ENCODE measurements at regions not wholly inside any gene's neighbourhood (a gene's known extent, or its start where the extent isn't known, plus 50 kb on each side); places are given as distances from the start of the nearest gene placed in this dataset.

DNA sequence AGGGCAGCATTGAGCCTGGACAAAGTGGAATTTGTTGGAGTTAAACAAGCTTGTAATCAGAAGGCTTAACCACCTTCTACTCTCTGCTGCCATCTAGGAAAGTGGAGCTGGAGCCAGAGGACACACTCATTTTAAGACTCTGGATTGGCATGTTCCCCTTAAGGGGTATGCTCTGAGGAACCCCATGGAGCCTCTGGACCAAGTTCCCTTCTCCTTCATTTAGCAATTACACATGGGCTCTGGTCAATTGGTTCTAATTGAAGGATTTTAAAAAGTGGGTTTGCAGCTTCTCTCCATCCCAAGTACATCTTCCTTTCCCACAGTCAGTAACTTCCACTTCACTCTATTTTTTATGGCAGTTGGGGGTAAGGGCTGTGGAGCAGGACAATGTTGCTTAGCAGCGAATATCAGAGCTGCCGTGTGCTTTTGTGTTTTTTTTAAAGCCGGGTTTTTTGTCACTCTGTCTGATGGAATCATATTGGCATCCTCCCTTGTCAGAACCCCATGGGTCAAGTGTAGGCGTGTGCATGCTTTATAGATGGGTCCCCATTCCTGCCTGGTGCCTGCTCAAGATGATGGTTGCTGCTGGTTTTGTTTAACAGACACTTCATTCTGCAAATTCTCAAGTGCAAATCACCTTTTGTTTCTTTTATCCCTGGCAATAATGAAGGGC lies 330.7 kb upstream of the ADAMTSL1 start:
- no peaks in the 10 kb centered on the region for H3K27me3 Mint-ChIP-seq
- intact Hi-C loops (cut with DNase I, micrococcal nuclease), result no loop called here
- H3K4me3 Mint-ChIP-seq, result no peak overlapping the region
- no peaks in the 10 kb centered on the region for H3K36me3 Mint-ChIP-seq (ENCODE audit: low read depth)
- H3K4me1 Mint-ChIP-seq, result no peaks in the 10 kb centered on the region
- ATAC-seq (no peak), DNase-seq (no peak)
- H3K27ac Mint-ChIP-seq, result no peak overlapping the region
- ChIA-PET POLR2A (no interaction called here), CTCF (interaction anchor here (0.9 to 1.1 kb wide), 2 partner anchors 15 to 16 kb away, joined by 3 read pairs; no protein-coding TSS in a partner anchor)
- H3K9me3 Mint-ChIP-seq (ENCODE audit: low read depth), result no peaks in the 10 kb centered on the region

DNA sequence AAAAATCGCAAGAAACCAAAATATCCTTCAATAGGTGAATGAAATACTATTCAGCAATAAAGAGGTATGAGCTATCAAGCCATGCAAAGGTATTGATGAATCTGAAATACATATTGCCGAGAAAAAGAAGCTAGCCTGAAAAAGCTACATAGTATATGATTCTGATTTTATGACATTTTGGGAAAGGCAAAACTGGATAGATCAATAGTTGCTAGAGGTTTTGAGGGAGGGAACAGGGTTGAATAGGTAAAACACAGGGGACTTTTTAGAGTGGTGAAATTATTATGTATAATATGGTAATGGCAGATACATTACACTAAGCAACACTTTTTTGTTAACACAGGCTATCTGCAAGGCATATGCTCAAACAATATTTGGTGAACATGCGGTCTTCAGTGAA lies 327.6 kb upstream of the ADAMTSL1 start:
- ChIA-PET CTCF (no interaction called here), POLR2A (no interaction called here)
- intact Hi-C loops (cut with DNase I, micrococcal nuclease), result no loop called here
- DNase-seq (no peak), ATAC-seq (no peak)
- no peak overlapping the region for H3K4me3 Mint-ChIP-seq
- no peaks in the 10 kb centered on the region for H3K36me3 Mint-ChIP-seq (ENCODE audit: low read depth)
- no peaks in the 10 kb centered on the region for H3K9me3 Mint-ChIP-seq (ENCODE audit: low read depth)
- no peaks in the 10 kb centered on the region for H3K4me1 Mint-ChIP-seq
- H3K27me3 Mint-ChIP-seq, result no peaks in the 10 kb centered on the region
- H3K27ac Mint-ChIP-seq, result no peak overlapping the region

- Mint-ChIP-seq H3K9me3 (ENCODE audit: low read depth) (no peaks in the 10 kb centered on the region), H3K4me1 (no peaks in the 10 kb centered on the region), H3K27ac (no peak overlapping the region), H3K27me3 (no peaks in the 10 kb centered on the region), H3K36me3 (ENCODE audit: low read depth) (no peaks in the 10 kb centered on the region), H3K4me3 (no peak overlapping the region)
- ChIA-PET POLR2A (no interaction called here), CTCF (no interaction called here)
- ATAC-seq (no peak), DNase-seq (no peak)
- intact Hi-C loops (cut with DNase I, micrococcal nuclease), result no loop called here
Observed at GRCh38 chr9:18149471-18150011, 324.4 kb upstream of the ADAMTSL1 start.

DNA sequence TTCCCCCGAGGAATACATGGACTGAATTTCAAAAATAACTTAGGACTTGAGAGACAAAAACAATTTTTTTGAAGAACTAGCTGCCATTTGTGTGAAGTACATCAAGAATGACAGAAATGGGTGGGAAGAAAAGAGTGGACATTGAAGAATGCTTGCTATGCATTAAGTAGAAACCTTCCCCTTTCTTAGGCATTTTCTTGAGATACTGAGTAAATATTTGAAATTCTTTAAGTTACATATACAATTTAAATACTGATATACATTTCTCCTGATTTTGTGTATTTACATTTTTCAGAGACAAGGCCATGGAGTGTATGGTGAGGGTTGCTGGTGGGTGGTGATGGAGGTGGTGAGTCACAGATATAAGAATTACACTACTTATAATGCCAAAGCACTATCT lies 319.3 kb upstream of the ADAMTSL1 start:
- Mint-ChIP-seq H3K36me3 (ENCODE audit: low read depth) (no peaks in the 10 kb centered on the region), H3K4me1 (no peaks in the 10 kb centered on the region), H3K4me3 (no peak overlapping the region), H3K9me3 (ENCODE audit: low read depth) (no peaks in the 10 kb centered on the region), H3K27me3 (no peaks in the 10 kb centered on the region), H3K27ac (no peak overlapping the region)
- ChIA-PET CTCF (interaction anchor here (0.8 kb wide), 1 partner anchor 10 kb away, joined by 3 read pairs; no protein-coding TSS in a partner anchor), POLR2A (no interaction called here)
- intact Hi-C loops (cut with DNase I, micrococcal nuclease), result no loop called here
- ATAC-seq, result no peak
- no peak for DNase-seq

DNA sequence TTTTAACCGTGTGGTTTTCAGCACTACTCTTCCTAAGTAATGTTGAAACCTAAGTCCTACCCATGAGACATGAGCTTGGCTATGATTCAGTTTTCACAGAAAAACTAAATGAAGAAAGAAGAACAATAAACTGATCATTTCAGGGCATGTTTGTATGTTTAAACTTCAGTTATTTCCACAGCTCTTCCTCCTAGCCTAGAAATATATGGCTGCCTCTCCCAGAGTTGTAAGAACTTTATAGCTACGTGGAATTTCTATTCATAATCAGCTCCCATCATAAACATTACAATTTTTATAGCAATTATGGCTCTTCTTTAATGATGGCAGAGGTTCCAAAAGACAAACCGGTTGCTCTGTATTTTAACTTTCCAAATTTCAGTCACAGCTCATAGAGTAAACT lies 314.7 kb upstream of the ADAMTSL1 start:
- POLR2A ChIA-PET, result no interaction called here
- CTCF ChIA-PET, result interaction anchor here (1.2 kb wide), 1 partner anchor 16 kb away, joined by 3 read pairs; no protein-coding TSS in a partner anchor
- intact Hi-C loops (cut with DNase I, micrococcal nuclease), result no loop called here
- no peak for ATAC-seq
- H3K27me3 Mint-ChIP-seq, result no peaks in the 10 kb centered on the region
- H3K36me3 Mint-ChIP-seq (ENCODE audit: low read depth), result no peaks in the 10 kb centered on the region
- no peaks in the 10 kb centered on the region for H3K9me3 Mint-ChIP-seq (ENCODE audit: low read depth)
- H3K4me1 Mint-ChIP-seq, result no peaks in the 10 kb centered on the region
- no peak overlapping the region for H3K27ac Mint-ChIP-seq
- H3K4me3 Mint-ChIP-seq, result no peak overlapping the region
- DNase-seq, result no peak

- DNase-seq, result no peak
- no peak for ATAC-seq
- ChIA-PET CTCF (interaction anchor here (0.6 kb wide), 1 partner anchor 350 kb away, joined by 3 read pairs; no protein-coding TSS in a partner anchor), POLR2A (no interaction called here)
- Mint-ChIP-seq H3K27ac (no peak overlapping the region), H3K9me3 (ENCODE audit: low read depth) (no peaks in the 10 kb centered on the region), H3K27me3 (no peaks in the 10 kb centered on the region), H3K4me3 (no peak overlapping the region), H3K36me3 (ENCODE audit: low read depth) (no peaks in the 10 kb centered on the region), H3K4me1 (no peaks in the 10 kb centered on the region)
- intact Hi-C loops (cut with DNase I, micrococcal nuclease), result no loop called here
Observed at GRCh38 chr9:18163146-18163545, 310.8 kb upstream of the ADAMTSL1 start.

DNA sequence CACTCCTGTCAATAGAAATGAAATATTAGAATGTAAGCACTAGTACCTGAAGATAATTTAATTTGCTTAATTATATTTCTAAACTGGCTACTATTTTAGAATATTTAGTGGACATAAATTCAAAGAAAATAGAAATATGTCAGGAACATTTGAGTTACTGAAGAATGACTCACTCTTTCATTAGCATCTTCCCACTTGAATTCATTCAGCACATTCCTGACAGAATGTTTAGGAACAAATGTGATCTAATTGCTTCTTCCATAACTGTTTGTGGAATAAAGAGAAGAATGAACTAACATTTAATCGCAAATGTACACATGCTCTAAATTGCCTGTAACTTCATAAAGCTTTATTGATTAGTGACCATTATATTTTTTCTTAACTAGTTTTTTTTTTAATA lies 306.2 kb upstream of the ADAMTSL1 start:
- no peaks in the 10 kb centered on the region for H3K36me3 Mint-ChIP-seq (ENCODE audit: low read depth)
- ChIA-PET CTCF (no interaction called here), POLR2A (no interaction called here)
- no peaks in the 10 kb centered on the region for H3K9me3 Mint-ChIP-seq (ENCODE audit: low read depth)
- no peaks in the 10 kb centered on the region for H3K4me1 Mint-ChIP-seq
- DNase-seq (no peak), ATAC-seq (no peak)
- H3K4me3 Mint-ChIP-seq, result no peak overlapping the region
- H3K27me3 Mint-ChIP-seq, result no peaks in the 10 kb centered on the region
- H3K27ac Mint-ChIP-seq, result no peak overlapping the region
- intact Hi-C loops (cut with DNase I, micrococcal nuclease), result no loop called here

GRCh38 chr9:18173923-18174322 lies 300.0 kb upstream of the ADAMTSL1 start:
- peaks cover 7% of the 10 kb centered on the region for H3K9me3 Mint-ChIP-seq (ENCODE audit: low read depth)
- no peaks in the 10 kb centered on the region for H3K27me3 Mint-ChIP-seq
- ChIA-PET POLR2A (no interaction called here), CTCF (no interaction called here)
- DNase-seq, result no peak
- H3K4me1 Mint-ChIP-seq, result no peaks in the 10 kb centered on the region
- no peak overlapping the region for H3K4me3 Mint-ChIP-seq
- no peak for ATAC-seq
- intact Hi-C loops (cut with DNase I, micrococcal nuclease), result no loop called here
- no peak overlapping the region for H3K27ac Mint-ChIP-seq
- H3K36me3 Mint-ChIP-seq (ENCODE audit: low read depth), result no peaks in the 10 kb centered on the region

- Mint-ChIP-seq H3K36me3 (ENCODE audit: low read depth) (no peaks in the 10 kb centered on the region), H3K4me3 (no peak overlapping the region), H3K9me3 (ENCODE audit: low read depth) (peaks cover 7% of the 10 kb centered on the region), H3K27me3 (no peaks in the 10 kb centered on the region), H3K4me1 (no peaks in the 10 kb centered on the region), H3K27ac (no peak overlapping the region)
- ChIA-PET CTCF (no interaction called here), POLR2A (no interaction called here)
- ATAC-seq (no peak), DNase-seq (no peak)
- intact Hi-C loops (cut with DNase I, micrococcal nuclease), result no loop called here
Observed at GRCh38 chr9:18182636-18183035, 291.3 kb upstream of the ADAMTSL1 start.

GRCh38 chr9:18183974-18184373 lies 290.0 kb upstream of the ADAMTSL1 start:
- Mint-ChIP-seq H3K27me3 (no peaks in the 10 kb centered on the region), H3K27ac (no peak overlapping the region), H3K4me3 (no peak overlapping the region), H3K9me3 (ENCODE audit: low read depth) (peaks cover 3% of the 10 kb centered on the region), H3K36me3 (ENCODE audit: low read depth) (no peaks in the 10 kb centered on the region), H3K4me1 (no peaks in the 10 kb centered on the region)
- no peak for ATAC-seq
- intact Hi-C loops (cut with DNase I, micrococcal nuclease), result no loop called here
- CTCF ChIA-PET, result no interaction called here
- POLR2A ChIA-PET, result no interaction called here
- no peak for DNase-seq

- CTCF ChIA-PET, result no interaction called here
Observed at GRCh38 chr9:18184401-18184800, 289.6 kb upstream of the ADAMTSL1 start.

DNA sequence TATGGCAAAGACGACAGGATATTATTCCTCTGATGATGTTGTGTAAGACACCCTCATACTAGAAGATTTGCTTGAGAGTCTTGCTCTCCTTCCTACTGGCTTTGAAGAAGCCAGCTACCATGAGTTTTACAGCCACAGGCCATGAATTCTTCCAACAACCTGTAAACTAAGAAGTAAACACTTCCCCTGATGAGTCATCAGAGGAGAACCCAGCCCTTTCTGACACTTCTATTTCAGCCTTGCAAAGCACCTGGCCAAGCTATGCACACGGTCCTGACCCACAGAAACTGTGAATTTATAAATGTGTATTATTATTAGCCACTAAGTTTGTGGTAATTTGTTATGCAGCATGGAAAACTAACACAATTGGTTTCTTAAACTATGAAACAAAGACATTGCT lies 288.8 kb upstream of the ADAMTSL1 start:
- Mint-ChIP-seq H3K27ac (no peak overlapping the region), H3K36me3 (ENCODE audit: low read depth) (no peaks in the 10 kb centered on the region), H3K4me3 (no peak overlapping the region), H3K9me3 (ENCODE audit: low read depth) (no peaks in the 10 kb centered on the region), H3K4me1 (no peaks in the 10 kb centered on the region), H3K27me3 (no peaks in the 10 kb centered on the region)
- no peak for DNase-seq
- no peak for ATAC-seq
- ChIA-PET POLR2A (no interaction called here), CTCF (no interaction called here)
- intact Hi-C loops (cut with DNase I, micrococcal nuclease), result no loop called here

More at GRCh38 chr9:18184401-18184800, 289.6 kb upstream of the ADAMTSL1 start:
- Mint-ChIP-seq H3K36me3 (ENCODE audit: low read depth) (no peaks in the 10 kb centered on the region), H3K4me1 (no peaks in the 10 kb centered on the region), H3K9me3 (ENCODE audit: low read depth) (peaks cover under 1% of the 10 kb centered on the region), H3K27ac (no peak overlapping the region), H3K4me3 (no peak overlapping the region), H3K27me3 (no peaks in the 10 kb centered on the region)
- POLR2A ChIA-PET, result no interaction called here
- DNase-seq (no peak), ATAC-seq (no peak)
- intact Hi-C loops (cut with DNase I, micrococcal nuclease), result no loop called here
